ENCODE measurements at regions not wholly inside any gene's neighbourhood (a gene's known extent, or its start where the extent isn't known, plus 50 kb on each side); places are given as distances from the start of the nearest gene placed in this dataset.

DNA sequence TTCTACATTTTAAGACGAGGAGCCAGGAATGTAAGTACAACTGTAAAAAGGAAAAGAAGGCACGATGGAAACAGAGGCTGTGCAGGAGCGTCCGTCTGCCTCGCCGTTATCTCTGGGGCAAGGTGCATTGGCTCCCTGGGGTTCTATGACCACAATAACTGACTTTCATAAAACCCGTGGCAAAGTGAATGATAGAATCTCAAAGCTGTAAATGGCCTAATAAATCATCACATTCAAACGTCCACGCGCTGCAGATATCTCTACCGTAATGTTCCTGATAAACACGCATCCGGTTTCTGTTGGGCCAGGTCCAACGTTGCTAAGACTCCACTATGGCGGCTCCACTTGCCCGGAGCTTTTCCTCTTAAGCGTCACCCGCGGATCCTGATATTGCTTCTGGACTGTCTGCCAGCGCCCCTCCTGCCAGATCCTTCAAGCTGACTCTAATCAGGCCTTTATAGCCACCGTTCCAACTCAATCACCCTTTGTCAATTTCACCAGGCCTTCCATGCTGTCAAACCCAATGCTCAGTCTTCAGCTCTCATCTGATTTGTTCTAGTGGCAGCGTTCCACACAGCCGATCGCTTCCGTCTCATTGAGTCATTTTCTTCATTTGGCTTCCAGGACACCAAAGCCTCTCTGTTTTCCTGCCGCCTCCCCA is 265.6 kb upstream of the FOXK1 start:
- H3K27ac Mint-ChIP-seq (ENCODE audit: unreplicated experiment) = no peak overlapping the region
- peak; percentile 21 for DNase-seq (ENCODE audit: extremely low spot score, unreplicated experiment)
- peaks cover 43% of the 10 kb centered on the region for H3K9me3 Mint-ChIP-seq (ENCODE audit: unreplicated experiment)
- H3K27me3 Mint-ChIP-seq (ENCODE audit: unreplicated experiment) = no peaks in the 10 kb centered on the region
- H3K4me1 Mint-ChIP-seq (ENCODE audit: unreplicated experiment) = no peaks in the 10 kb centered on the region
- H3K36me3 Mint-ChIP-seq (ENCODE audit: unreplicated experiment) = no peaks in the 10 kb centered on the region
- no peak overlapping the region for H3K4me3 Mint-ChIP-seq (ENCODE audit: unreplicated experiment)
- TF ChIP-seq CTCF (IDR thresholded peaks at IDR 0.05) = no peak

GRCh38 chr7:4428526-4428925 is 253.6 kb upstream of the FOXK1 start:
- peaks cover 23% of the 10 kb centered on the region for H3K9me3 Mint-ChIP-seq (ENCODE audit: unreplicated experiment)
- no peak overlapping the region for H3K27ac Mint-ChIP-seq (ENCODE audit: unreplicated experiment)
- H3K4me1 Mint-ChIP-seq (ENCODE audit: unreplicated experiment) = no peaks in the 10 kb centered on the region
- no peaks in the 10 kb centered on the region for H3K36me3 Mint-ChIP-seq (ENCODE audit: unreplicated experiment)
- no peak for TF ChIP-seq CTCF (IDR thresholded peaks at IDR 0.05)
- H3K4me3 Mint-ChIP-seq (ENCODE audit: unreplicated experiment) = no peak overlapping the region
- no peak for DNase-seq (ENCODE audit: extremely low spot score, unreplicated experiment)
- no peaks in the 10 kb centered on the region for H3K27me3 Mint-ChIP-seq (ENCODE audit: unreplicated experiment)

DNA sequence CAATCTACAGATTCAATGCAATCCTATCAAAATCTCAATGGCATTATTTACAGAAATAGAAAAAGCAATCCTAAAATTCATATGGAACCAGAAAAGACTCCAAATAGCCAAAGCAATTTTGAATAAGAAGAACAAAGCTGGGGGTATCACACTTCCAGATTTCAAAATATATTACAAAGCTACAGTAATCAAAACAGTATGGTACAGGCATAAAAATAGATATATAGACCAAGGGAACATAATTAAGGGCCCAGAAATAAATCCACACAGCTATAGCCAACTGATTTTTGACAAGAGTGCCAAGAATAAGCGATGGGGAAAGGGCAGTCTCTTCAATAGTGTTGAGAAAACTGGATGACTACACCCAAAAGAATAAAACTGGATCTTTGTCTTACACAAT is 251.9 kb upstream of the FOXK1 start:
- no peaks in the 10 kb centered on the region for H3K36me3 Mint-ChIP-seq (ENCODE audit: unreplicated experiment)
- H3K9me3 Mint-ChIP-seq (ENCODE audit: unreplicated experiment) = peaks cover 23% of the 10 kb centered on the region
- no peak for DNase-seq (ENCODE audit: extremely low spot score, unreplicated experiment)
- H3K4me1 Mint-ChIP-seq (ENCODE audit: unreplicated experiment) = no peaks in the 10 kb centered on the region
- H3K27me3 Mint-ChIP-seq (ENCODE audit: unreplicated experiment) = no peaks in the 10 kb centered on the region
- H3K4me3 Mint-ChIP-seq (ENCODE audit: unreplicated experiment) = no peak overlapping the region
- H3K27ac Mint-ChIP-seq (ENCODE audit: unreplicated experiment) = no peak overlapping the region
- TF ChIP-seq CTCF (IDR thresholded peaks at IDR 0.05) = no peak

DNA sequence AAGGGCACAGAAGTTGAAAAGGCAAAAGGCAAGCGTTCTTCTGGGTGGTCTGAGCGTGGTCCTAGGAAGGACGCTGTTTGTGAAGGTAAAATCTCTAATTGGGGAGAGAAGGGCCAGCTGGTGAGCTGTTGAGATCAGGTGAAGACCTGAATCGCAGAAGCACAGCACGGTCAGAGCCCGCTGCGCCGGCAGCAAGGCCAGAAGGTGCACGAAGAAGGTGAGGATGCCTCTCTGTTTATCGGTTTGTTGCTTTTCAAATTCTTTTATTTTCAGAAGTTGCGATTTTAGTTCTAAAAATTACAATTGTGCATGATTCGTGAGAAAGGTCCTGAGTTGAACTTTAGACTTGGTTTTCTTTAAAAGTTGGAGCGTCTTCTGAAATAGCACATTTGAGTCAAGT is 247.8 kb upstream of the FOXK1 start:
- no peaks in the 10 kb centered on the region for H3K36me3 Mint-ChIP-seq (ENCODE audit: unreplicated experiment)
- H3K27ac Mint-ChIP-seq (ENCODE audit: unreplicated experiment) = no peak overlapping the region
- H3K9me3 Mint-ChIP-seq (ENCODE audit: unreplicated experiment) = peaks cover 12% of the 10 kb centered on the region
- H3K4me3 Mint-ChIP-seq (ENCODE audit: unreplicated experiment) = no peak overlapping the region
- H3K27me3 Mint-ChIP-seq (ENCODE audit: unreplicated experiment) = peaks cover 3% of the 10 kb centered on the region
- TF ChIP-seq CTCF (IDR thresholded peaks at IDR 0.05) = no peak
- peak; percentile 25 for DNase-seq (ENCODE audit: extremely low spot score, unreplicated experiment)
- H3K4me1 Mint-ChIP-seq (ENCODE audit: unreplicated experiment) = no peaks in the 10 kb centered on the region

DNA sequence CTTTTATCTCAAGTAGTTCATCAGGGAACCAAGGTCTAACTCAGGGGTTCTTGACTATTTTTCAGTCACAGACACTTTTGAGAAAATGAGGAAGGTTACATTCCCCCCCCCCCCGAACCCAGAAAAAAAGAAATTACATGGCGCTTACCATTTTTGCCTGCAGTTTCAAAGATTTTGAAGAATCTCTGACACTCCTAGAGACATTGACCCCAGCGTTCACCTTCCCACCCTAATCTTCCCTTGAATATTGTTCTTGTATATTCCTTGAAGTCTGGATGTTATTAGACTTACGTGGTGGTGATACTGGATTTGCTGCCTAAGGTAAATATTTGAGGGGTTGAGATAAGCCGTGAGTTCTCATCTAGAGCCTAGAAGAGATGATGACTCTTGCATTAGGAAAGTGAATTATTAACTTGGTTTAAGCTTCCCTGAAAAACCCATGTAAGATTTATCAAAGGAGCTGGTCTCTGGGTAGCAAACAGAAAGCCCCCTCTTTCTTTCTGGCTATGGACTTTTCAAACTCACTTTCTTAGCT is 245.7 kb upstream of the FOXK1 start:
- no peaks in the 10 kb centered on the region for H3K4me1 Mint-ChIP-seq (ENCODE audit: unreplicated experiment)
- no peak for DNase-seq (ENCODE audit: extremely low spot score, unreplicated experiment)
- H3K27ac Mint-ChIP-seq (ENCODE audit: unreplicated experiment) = no peak overlapping the region
- no peak overlapping the region for H3K4me3 Mint-ChIP-seq (ENCODE audit: unreplicated experiment)
- peaks cover 6% of the 10 kb centered on the region for H3K9me3 Mint-ChIP-seq (ENCODE audit: unreplicated experiment)
- no peaks in the 10 kb centered on the region for H3K36me3 Mint-ChIP-seq (ENCODE audit: unreplicated experiment)
- H3K27me3 Mint-ChIP-seq (ENCODE audit: unreplicated experiment) = peaks cover 3% of the 10 kb centered on the region
- no peak for TF ChIP-seq CTCF (IDR thresholded peaks at IDR 0.05)
